Activated effector memory CD4-positive, alpha-beta T cell treated with anti-CD3 and anti-CD28 coated beads, Interleukin-2, amount 50 U/mL, for 16 hours (primary cell): ENCODE measurements at regions not wholly inside any gene's neighbourhood (a gene's known extent, or its start where the extent isn't known, plus 50 kb on each side); places are given as distances from the start of the nearest gene placed in this dataset.
"Not testable (repeated sequence)": the region's sequence is repeated elsewhere in the genome, so short reads cannot be mapped to it uniquely, and the experiment has no call there.

ENCODE experiments used
- DNase-seq: peaks from one replicate; pipeline ENCODE4 v3.0.0-alpha.2; 2020

- no peak for DNase-seq
Observed at GRCh38 chr2:192465141-192465540, 270.4 kb upstream of the TMEFF2 start.

- DNase-seq = no peak
Observed at GRCh38 chr2:192459422-192459821, 264.7 kb upstream of the TMEFF2 start.

GRCh38 chr2:192448881-192449280 lies 254.1 kb upstream of the TMEFF2 start:
- DNase-seq = no peak

- DNase-seq = no peak
Observed at GRCh38 chr2:192444286-192444838, 249.6 kb upstream of the TMEFF2 start.

GRCh38 chr2:192443831-192444230 lies 249.1 kb upstream of the TMEFF2 start:
- no peak for DNase-seq

- no peak for DNase-seq
Observed at GRCh38 chr2:192438239-192438638, 243.5 kb upstream of the TMEFF2 start.

- no peak for DNase-seq
Observed at GRCh38 chr2:192437653-192438052, 242.9 kb upstream of the TMEFF2 start.

- no peak for DNase-seq
Observed at GRCh38 chr2:192424243-192424642, 229.5 kb upstream of the TMEFF2 start.

GRCh38 chr2:192419786-192420185 lies 225.1 kb upstream of the TMEFF2 start:
- no peak for DNase-seq

- no peak for DNase-seq
Observed at GRCh38 chr2:192416060-192416459, 221.3 kb upstream of the TMEFF2 start.

GRCh38 chr2:192414794-192415193 lies 220.1 kb upstream of the TMEFF2 start:
- DNase-seq = no peak

GRCh38 chr2:192413812-192414681 lies 219.3 kb upstream of the TMEFF2 start:
- DNase-seq = no peak

- not testable (repeated sequence) for DNase-seq
Observed at GRCh38 chr2:192412866-192413265, 218.1 kb upstream of the TMEFF2 start.

- DNase-seq = no peak
Observed at GRCh38 chr2:192412394-192412793, 217.7 kb upstream of the TMEFF2 start.

GRCh38 chr2:192411755-192412154 lies 217.0 kb upstream of the TMEFF2 start:
- no peak for DNase-seq

- DNase-seq = no peak
Observed at GRCh38 chr2:192410319-192410718, 215.6 kb upstream of the TMEFF2 start.

GRCh38 chr2:192407692-192408091 lies 213.0 kb upstream of the TMEFF2 start:
- no peak for DNase-seq

GRCh38 chr2:192398236-192398635 lies 203.5 kb upstream of the TMEFF2 start:
- no peak for DNase-seq

GRCh38 chr2:192394605-192395004 lies 199.9 kb upstream of the TMEFF2 start:
- no peak for DNase-seq

- DNase-seq = no peak
Observed at GRCh38 chr2:192391041-192391440, 196.3 kb upstream of the TMEFF2 start.

GRCh38 chr2:192390401-192390800 lies 195.7 kb upstream of the TMEFF2 start:
- DNase-seq = no peak

- not testable (repeated sequence) for DNase-seq
Observed at GRCh38 chr2:192384191-192384590, 189.5 kb upstream of the TMEFF2 start.

- DNase-seq = no peak
Observed at GRCh38 chr2:192381082-192381481, 186.3 kb upstream of the TMEFF2 start.

- no peak for DNase-seq
Observed at GRCh38 chr2:192379736-192380135, 185.0 kb upstream of the TMEFF2 start.

GRCh38 chr2:192377173-192377572 lies 182.4 kb upstream of the TMEFF2 start:
- no peak for DNase-seq
